GM12892 (cell line): ENCODE measurements at regions not wholly inside any gene's neighbourhood (a gene's known extent, or its start where the extent isn't known, plus 50 kb on each side); places are given as distances from the start of the nearest gene placed in this dataset.
"Not testable (repeated sequence)": the region's sequence is repeated elsewhere in the genome, so short reads cannot be mapped to it uniquely, and the experiment has no call there.

Experiments
- DNase-seq: peaks from one replicate; pipeline ENCODE4 v3.0.0; 2011; ENCODE audit not compliant: insufficient read length
- FAIRE-seq: peaks from 2 replicates; lab custom pipeline; 2011; peaks lifted over from hg19 to GRCh38; lab: Jason Lieb, UNC
- POLR2A ChIP-seq: IDR thresholded peaks from 2 replicates; pipeline ENCODE4 v1.6.1; 2011; ENCODE audit warnings: low read depth, low read length, control low read depth
- POLR2AphosphoS5 ChIP-seq: IDR thresholded peaks from 2 replicates; pipeline ENCODE4 v1.6.1; 2011; ENCODE audit warnings: low read depth, low read length, control low read depth
- TAF1 ChIP-seq: IDR thresholded peaks from 2 replicates; pipeline ENCODE4 v1.6.1; 2011; ENCODE audit warnings: low read depth, mild to moderate bottlenecking, control low read depth, low read length, borderline replicate concordance

- no peak for DNase-seq
- TF ChIP-seq POLR2A (no peak), POLR2AphosphoS5 (no peak), TAF1 (no peak)
- FAIRE-seq, result no peak
Measured at GRCh38 chr12:124207049-124207448, 87.8 kb upstream of the RFLNA start.

DNA sequence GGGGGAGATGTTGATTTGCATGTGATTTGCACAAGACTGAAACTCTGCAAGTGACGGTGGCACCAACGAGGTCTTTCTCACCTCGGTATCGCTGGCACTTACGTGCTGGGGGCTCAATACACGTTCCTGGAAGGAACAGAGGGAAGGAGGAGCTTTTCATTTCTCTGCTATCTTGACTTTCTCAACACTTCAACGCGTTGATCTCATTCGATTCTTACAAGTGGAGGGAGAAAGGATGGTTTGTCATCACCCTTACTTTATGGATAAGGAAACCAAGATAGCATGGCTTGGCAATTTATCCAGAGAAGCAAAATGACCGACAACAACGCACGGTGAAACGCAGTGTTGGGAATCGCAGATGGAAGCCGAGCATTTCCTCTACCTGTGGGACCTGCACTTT, 87.3 kb upstream of the RFLNA start:
- DNase-seq (no peak), FAIRE-seq (no peak)
- TF ChIP-seq TAF1 (no peak), POLR2AphosphoS5 (no peak), POLR2A (no peak)

GRCh38 chr12:124208489-124208888, 86.4 kb upstream of the RFLNA start:
- FAIRE-seq (no peak), DNase-seq (no peak)
- TF ChIP-seq TAF1 (no peak), POLR2AphosphoS5 (no peak), POLR2A (no peak)

GRCh38 chr12:124210991-124211577, 83.8 kb upstream of the RFLNA start:
- FAIRE-seq (no peak), DNase-seq (no peak)

DNA sequence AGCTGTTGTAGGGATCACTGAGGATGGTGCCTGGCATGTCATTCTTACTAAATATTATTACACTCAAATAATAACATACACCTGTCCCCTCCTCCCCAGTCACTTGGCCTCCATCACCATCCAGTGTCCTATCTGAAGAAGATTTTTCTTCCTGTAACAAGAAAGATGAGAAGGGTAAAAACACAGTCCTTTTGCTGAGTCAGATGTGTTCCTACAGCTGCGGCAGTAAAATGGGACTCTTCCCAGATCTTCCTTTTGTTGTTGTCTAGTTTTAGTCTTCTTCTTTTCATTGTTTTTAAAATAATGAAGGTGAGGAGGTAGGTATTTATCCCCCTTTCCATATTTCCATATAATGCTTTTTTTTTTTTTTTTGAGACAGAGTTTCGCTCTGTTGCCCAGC, 83.1 kb upstream of the RFLNA start:
- FAIRE-seq, result no peak
- TF ChIP-seq POLR2A (no peak), TAF1 (no peak), POLR2AphosphoS5 (no peak)
- no peak for DNase-seq

More at GRCh38 chr12:124210991-124211577, 83.8 kb upstream of the RFLNA start:
- TF ChIP-seq TAF1 (no peak), POLR2AphosphoS5 (no peak), POLR2A (no peak)

DNA sequence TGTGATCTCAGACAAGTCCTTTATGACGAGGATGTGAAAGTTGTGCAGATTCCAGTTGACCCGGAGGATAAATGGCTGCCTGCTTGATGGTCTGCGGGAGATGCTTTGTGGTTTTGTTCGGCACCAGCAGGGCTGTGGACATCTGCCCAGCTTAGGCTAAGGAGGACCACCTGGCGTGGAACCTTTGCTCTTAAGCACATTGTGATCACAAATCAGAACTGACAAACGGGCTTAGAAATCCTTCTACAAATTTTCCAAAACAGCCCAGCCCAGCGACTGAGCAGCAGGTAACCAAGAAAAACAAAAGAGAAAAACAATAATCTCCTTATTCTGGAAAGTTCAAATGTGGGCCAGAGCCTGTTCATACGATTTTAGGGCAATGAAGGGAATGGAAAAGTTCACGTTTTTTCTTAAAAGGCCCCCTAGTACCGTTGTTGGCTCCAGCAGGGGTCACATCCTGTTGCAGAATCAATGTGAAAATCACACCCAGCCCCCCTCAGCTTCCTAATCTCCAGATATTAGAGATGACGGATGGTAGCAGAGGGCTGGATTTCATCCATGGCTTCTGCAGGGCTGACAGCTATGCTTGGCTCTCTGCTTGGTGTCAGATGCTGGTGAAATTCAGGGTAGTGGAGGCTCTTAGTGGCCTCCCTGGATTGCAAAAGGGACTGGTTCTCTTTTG, 81.1 kb upstream of the RFLNA start:
- no peak for DNase-seq
- no peak for FAIRE-seq
- TF ChIP-seq POLR2A, result no peak

GRCh38 chr12:124214574-124214973, 80.3 kb upstream of the RFLNA start:
- TF ChIP-seq TAF1 (no peak), POLR2AphosphoS5 (no peak), POLR2A (no peak)
- DNase-seq, result no peak
- no peak for FAIRE-seq

DNA sequence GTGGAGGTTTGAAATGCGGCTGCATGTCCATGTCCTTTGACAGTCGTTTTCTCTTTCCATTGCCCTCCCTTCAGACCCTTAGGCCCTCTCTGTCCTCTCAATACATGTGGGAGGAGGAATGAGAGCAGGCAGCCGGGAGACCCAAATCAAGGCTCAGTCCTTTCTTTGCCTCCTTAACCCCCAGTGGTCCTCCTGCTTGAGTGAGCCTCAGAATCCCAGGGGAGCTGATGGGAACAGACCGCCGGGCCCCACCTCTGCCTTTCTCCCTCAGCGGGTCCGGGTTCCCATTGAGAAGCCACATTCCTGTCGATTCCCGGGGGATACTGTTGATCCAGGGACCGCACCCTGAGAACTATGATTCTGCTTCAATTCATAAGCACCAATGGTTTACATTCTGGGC, 77.9 kb upstream of the RFLNA start:
- DNase-seq (no peak), FAIRE-seq (no peak)
- no peak for TF ChIP-seq POLR2AphosphoS5
- no peak for TF ChIP-seq TAF1
- no peak for TF ChIP-seq POLR2A

GRCh38 chr12:124217508-124218242, 77.2 kb upstream of the RFLNA start:
- FAIRE-seq (no peak), DNase-seq (no peak)
- no peak for TF ChIP-seq POLR2A
- no peak for TF ChIP-seq TAF1
- TF ChIP-seq POLR2AphosphoS5, result no peak

DNA sequence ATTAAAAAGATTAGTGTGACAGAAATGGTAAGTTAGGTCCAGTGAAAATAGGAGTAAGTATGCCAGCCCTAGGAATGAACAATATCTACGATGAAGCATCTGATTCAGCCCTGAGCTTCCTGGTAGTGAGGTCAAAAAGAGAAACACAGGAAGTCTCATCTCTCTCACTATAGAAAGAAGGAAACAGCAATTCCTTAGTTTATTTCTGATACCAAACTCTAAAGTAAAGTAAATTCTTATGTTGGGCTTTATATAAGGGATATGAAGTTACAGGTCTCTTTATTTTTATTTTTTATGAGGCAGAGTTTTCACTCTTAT, 76.7 kb upstream of the RFLNA start:
- FAIRE-seq (no peak), DNase-seq (no peak)
- TF ChIP-seq POLR2AphosphoS5, result no peak
- no peak for TF ChIP-seq POLR2A
- no peak for TF ChIP-seq TAF1

DNA sequence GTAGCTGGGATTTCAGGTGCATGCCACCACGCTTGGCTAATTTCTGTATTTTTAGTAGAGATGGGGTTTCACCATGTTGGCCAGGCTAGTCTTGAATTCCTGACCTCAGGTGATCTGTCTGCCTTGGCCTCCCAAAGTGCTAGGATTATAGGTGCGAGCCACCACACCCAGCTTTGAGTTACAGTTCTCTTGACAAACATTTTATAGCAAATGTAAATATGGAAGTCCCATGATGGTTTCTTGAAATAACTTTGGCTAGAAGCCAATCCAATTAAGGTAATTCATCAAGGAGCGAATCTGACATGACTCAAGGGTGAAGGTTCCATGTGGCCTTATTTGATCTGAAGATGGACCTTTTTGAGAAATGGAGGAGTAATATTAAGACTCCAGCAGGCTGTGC, 76.2 kb upstream of the RFLNA start:
- FAIRE-seq, DNase-seq: not testable (repeated sequence)
